ENCODE measurements at regions not wholly inside any gene's neighbourhood (a gene's known extent, or its start where the extent isn't known, plus 50 kb on each side); places are given as distances from the start of the nearest gene placed in this dataset.

GRCh38 chr10:109418795-109419194 is 504.5 kb downstream of the XPNPEP1 start:
- H3K79me2 ChIP-seq (ENCODE audit: low read depth), result no peaks in the 10 kb centered on the region
- no peak overlapping the region for H3K4me3 ChIP-seq
- CTCF ChIA-PET, result no interaction called here

DNA sequence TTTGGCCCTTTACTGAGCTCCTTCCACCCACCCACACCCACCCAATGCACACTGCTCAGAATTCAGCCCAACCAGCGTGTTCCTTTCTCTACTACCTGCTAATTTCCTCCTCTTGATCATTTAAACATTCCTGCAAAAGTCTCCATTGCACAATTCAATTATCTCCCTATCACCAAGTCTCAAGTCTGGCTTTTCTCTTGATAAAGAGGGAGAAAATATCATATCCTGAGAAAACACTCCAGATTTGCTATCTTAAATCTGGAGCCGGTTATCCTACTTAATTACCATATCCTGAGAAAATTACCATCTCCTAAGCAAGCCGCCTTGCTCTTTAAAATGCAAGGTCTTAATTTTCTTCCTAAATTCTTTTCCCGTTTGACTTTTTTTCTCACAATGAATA is 505.5 kb downstream of the XPNPEP1 start:
- POLR2A ChIA-PET (ENCODE audit: unreplicated experiment), result no interaction called here
- CTCF ChIA-PET, result no interaction called here

More at GRCh38 chr10:109418795-109419194, 504.5 kb downstream of the XPNPEP1 start:
- intact Hi-C loops (cut with micrococcal nuclease; ENCODE audit: unreplicated experiment), result no loop called here
- Histone ChIP-seq H3K9me2 (ENCODE audit: insufficient read depth) (no peaks in the 10 kb centered on the region), H3K9me3 (ENCODE audit: insufficient read depth, low read depth) (no peaks in the 10 kb centered on the region), H3K4me1 (replicated peaks; ENCODE audit: insufficient read depth) (no peaks in the 10 kb centered on the region), H3K27ac (no peak overlapping the region), H4K20me1 (ENCODE audit: insufficient read depth) (no peaks in the 10 kb centered on the region), H2AFZ (no peak overlapping the region), H3F3A (ENCODE audit: insufficient read depth, low read depth) (no peaks in the 10 kb centered on the region), H3K4me2 (no peak overlapping the region), H3K36me3 (ENCODE audit: low read depth) (no peaks in the 10 kb centered on the region), H3K27me3 (ENCODE audit: insufficient read depth, low read depth) (no peaks in the 10 kb centered on the region)
- no peak for DNase-seq
- POLR2A ChIA-PET (ENCODE audit: unreplicated experiment), result no interaction called here
- TF ChIP-seq, protein P1, sequence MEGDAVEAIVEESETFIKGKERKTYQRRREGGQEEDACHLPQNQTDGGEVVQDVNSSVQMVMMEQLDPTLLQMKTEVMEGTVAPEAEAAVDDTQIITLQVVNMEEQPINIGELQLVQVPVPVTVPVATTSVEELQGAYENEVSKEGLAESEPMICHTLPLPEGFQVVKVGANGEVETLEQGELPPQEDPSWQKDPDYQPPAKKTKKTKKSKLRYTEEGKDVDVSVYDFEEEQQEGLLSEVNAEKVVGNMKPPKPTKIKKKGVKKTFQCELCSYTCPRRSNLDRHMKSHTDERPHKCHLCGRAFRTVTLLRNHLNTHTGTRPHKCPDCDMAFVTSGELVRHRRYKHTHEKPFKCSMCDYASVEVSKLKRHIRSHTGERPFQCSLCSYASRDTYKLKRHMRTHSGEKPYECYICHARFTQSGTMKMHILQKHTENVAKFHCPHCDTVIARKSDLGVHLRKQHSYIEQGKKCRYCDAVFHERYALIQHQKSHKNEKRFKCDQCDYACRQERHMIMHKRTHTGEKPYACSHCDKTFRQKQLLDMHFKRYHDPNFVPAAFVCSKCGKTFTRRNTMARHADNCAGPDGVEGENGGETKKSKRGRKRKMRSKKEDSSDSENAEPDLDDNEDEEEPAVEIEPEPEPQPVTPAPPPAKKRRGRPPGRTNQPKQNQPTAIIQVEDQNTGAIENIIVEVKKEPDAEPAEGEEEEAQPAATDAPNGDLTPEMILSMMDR (conservative IDR thresholded peaks at IDR 0.05), result no peak
- TF ChIP-seq EZH2 (IDR thresholded peaks at IDR 0.05; ENCODE audit: low read depth), result no peak
- no TSS peak for BruUV-seq (replicated peaks)

GRCh38 chr10:109412353-109412752 is 511.0 kb downstream of the XPNPEP1 start:
- no peaks in the 10 kb centered on the region for H3K79me2 ChIP-seq (ENCODE audit: low read depth)
- H3K27me3 ChIP-seq (ENCODE audit: insufficient read depth, low read depth), result no peaks in the 10 kb centered on the region
- H3K9me3 ChIP-seq (ENCODE audit: insufficient read depth, low read depth), result no peaks in the 10 kb centered on the region
- H3K4me2 ChIP-seq, result no peak overlapping the region
- H4K20me1 ChIP-seq (ENCODE audit: insufficient read depth), result no peaks in the 10 kb centered on the region
- H3K36me3 ChIP-seq (ENCODE audit: low read depth), result no peaks in the 10 kb centered on the region
- no peak overlapping the region for H3K27ac ChIP-seq
- H3K4me1 ChIP-seq (replicated peaks; ENCODE audit: insufficient read depth), result no peaks in the 10 kb centered on the region
- TF ChIP-seq, protein P1 (conservative IDR thresholded peaks at IDR 0.05), result no peak
- TF ChIP-seq EZH2 (IDR thresholded peaks at IDR 0.05; ENCODE audit: low read depth), result no peak
- no peaks in the 10 kb centered on the region for H3F3A ChIP-seq (ENCODE audit: insufficient read depth, low read depth)
- H2AFZ ChIP-seq, result no peak overlapping the region
- no TSS peak for BruUV-seq (replicated peaks)
- no peaks in the 10 kb centered on the region for H3K9me2 ChIP-seq (ENCODE audit: insufficient read depth)
- H3K4me3 ChIP-seq, result no peak overlapping the region
- POLR2A ChIA-PET (ENCODE audit: unreplicated experiment), result no interaction called here
- DNase-seq, result no peak
- CTCF ChIA-PET, result no interaction called here
- intact Hi-C loops (cut with micrococcal nuclease; ENCODE audit: unreplicated experiment), result no loop called here

More for the DNA sequence above, 505.5 kb downstream of the XPNPEP1 start:
- Histone ChIP-seq H3K9me2 (ENCODE audit: insufficient read depth) (no peaks in the 10 kb centered on the region), H3K4me2 (no peak overlapping the region), H4K20me1 (ENCODE audit: insufficient read depth) (no peaks in the 10 kb centered on the region), H3K4me3 (no peak overlapping the region), H3K27me3 (ENCODE audit: insufficient read depth, low read depth) (no peaks in the 10 kb centered on the region), H2AFZ (no peak overlapping the region), H3K4me1 (replicated peaks; ENCODE audit: insufficient read depth) (no peaks in the 10 kb centered on the region), H3K27ac (no peak overlapping the region), H3K9me3 (ENCODE audit: insufficient read depth, low read depth) (no peaks in the 10 kb centered on the region), H3K36me3 (ENCODE audit: low read depth) (no peaks in the 10 kb centered on the region), H3K79me2 (ENCODE audit: low read depth) (no peaks in the 10 kb centered on the region), H3F3A (ENCODE audit: insufficient read depth, low read depth) (no peaks in the 10 kb centered on the region)
- TF ChIP-seq, protein P1 (conservative IDR thresholded peaks at IDR 0.05), result no peak
- no peak for TF ChIP-seq EZH2 (IDR thresholded peaks at IDR 0.05; ENCODE audit: low read depth)
- no peak for DNase-seq
- BruUV-seq (replicated peaks), result no TSS peak
- intact Hi-C loops (cut with micrococcal nuclease; ENCODE audit: unreplicated experiment), result no loop called here

All from PC-9 (cell line).